HG03103 (cell line): ENCODE measurements at regions not wholly inside any gene's neighbourhood (a gene's known extent, or its start where the extent isn't known, plus 50 kb on each side); places are given as distances from the start of the nearest gene placed in this dataset.

ENCODE experiments used
- ATAC-seq: cut with Tn5 transposase; IDR thresholded peaks from one replicate; pipeline ENCODE4 v1.9.1; 2021; ENCODE audit warnings: low read depth; ENCODE audit not compliant: unreplicated experiment

- ATAC-seq, result no peak
Observed at GRCh38 chr1:4305526-4306301, 348.7 kb upstream of the AJAP1 start.

- no peak for ATAC-seq
Observed at GRCh38 chr1:4306559-4307467, 347.6 kb upstream of the AJAP1 start.

- no peak for ATAC-seq
Observed at GRCh38 chr1:4307468-4307845, 347.0 kb upstream of the AJAP1 start.

GRCh38 chr1:4307911-4308545, 346.4 kb upstream of the AJAP1 start:
- ATAC-seq, result no peak

GRCh38 chr1:4308806-4309205, 345.6 kb upstream of the AJAP1 start:
- ATAC-seq, result no peak

- ATAC-seq, result no peak
Observed at GRCh38 chr1:4309676-4310320, 344.6 kb upstream of the AJAP1 start.

GRCh38 chr1:4310396-4310923, 343.9 kb upstream of the AJAP1 start:
- no peak for ATAC-seq

- ATAC-seq, result no peak
Observed at GRCh38 chr1:4312024-4312423, 342.4 kb upstream of the AJAP1 start.

- no peak for ATAC-seq
Observed at GRCh38 chr1:4315202-4315601, 339.2 kb upstream of the AJAP1 start.

GRCh38 chr1:4317207-4317606, 337.2 kb upstream of the AJAP1 start:
- no peak for ATAC-seq

- no peak for ATAC-seq
Observed at GRCh38 chr1:4318720-4319119, 335.7 kb upstream of the AJAP1 start.

- ATAC-seq, result no peak
Observed at GRCh38 chr1:4319496-4319895, 334.9 kb upstream of the AJAP1 start.

- no peak for ATAC-seq
Observed at GRCh38 chr1:4322881-4323280, 331.5 kb upstream of the AJAP1 start.

- ATAC-seq, result no peak
Observed at GRCh38 chr1:4323309-4323708, 331.1 kb upstream of the AJAP1 start.

GRCh38 chr1:4324525-4324924, 329.9 kb upstream of the AJAP1 start:
- ATAC-seq, result no peak

GRCh38 chr1:4327142-4327541, 327.3 kb upstream of the AJAP1 start:
- ATAC-seq, result no peak

- ATAC-seq, result no peak
Observed at GRCh38 chr1:4328402-4329071, 325.9 kb upstream of the AJAP1 start.

GRCh38 chr1:4330805-4331766, 323.3 kb upstream of the AJAP1 start:
- no peak for ATAC-seq

GRCh38 chr1:4331767-4332163, 322.6 kb upstream of the AJAP1 start:
- no peak for ATAC-seq
